Cerebellar cortex (tissue), 1 donor: ENCODE measurements at regions not wholly inside any gene's neighbourhood (a gene's known extent, or its start where the extent isn't known, plus 50 kb on each side); places are given as distances from the start of the nearest gene placed in this dataset.

ENCODE experiments used
- DNase-seq: peaks from one replicate; pipeline ENCODE4 v3.0.0-alpha.2; 2015; ENCODE audit warnings: low spot score

DNA sequence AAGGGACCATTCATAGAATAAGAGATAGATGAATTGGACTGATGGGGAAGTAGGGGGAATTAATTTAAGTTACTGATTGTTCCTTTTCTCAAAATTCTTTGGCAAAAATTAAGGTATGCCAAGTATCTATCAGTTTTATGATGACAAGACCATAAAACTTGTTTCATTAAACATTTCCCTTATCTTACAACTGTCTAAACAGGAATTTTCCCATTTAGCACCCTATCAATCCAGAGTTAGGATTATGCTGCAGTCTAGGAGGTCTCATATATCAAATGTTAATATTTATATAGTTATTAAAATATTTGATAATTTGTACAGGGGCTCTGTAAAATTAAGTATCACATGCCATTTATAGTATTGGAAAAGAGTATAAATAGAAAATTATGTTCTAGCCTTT is 51.5 kb upstream of the ARID1B start:
- no peak for DNase-seq

DNA sequence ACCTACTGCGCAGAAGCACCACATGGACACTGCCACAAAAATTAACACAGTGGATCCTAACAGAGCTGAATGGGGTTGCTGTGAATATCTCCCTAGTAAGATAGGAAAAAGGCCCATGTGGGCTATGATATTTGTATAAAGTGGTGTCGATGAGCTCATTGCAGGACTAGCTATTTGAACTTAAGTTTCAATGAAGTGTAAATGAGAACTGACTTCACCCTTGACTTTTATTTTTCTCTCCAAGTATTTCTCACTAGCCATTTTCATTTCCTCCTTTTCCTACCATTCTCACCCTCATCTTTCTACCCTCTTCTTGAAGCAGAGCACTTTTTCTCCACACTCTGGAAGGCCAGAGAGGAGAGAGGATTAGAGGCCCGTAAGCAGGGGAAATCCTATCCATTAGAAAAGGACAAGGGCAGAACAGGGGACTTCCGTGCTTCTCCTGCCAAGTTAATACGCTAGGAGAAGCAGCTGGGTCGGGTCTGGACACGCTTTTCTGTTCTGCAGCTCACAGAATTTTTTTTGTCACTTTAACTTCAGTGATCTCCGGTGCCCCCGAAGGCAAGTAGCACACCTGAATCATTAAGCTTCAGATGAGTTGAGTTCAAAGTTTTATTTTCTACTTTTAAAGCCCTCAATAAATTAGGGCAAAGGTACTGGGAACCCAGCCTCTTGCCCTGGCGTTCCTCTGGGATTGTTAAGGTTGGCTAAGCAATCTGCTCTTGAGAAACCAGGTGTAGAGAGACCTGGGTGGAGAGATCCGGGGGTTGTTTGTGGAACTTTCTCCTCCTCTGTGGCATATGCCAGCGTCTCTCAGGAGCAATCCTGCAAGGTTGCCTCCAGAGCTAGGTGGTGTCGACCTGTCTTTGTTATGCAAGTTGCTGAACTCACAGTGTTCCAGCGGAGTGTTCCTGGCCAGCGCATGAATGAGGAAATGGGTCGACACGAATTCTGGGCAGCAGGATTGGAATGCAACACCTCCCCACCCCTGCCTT is 56.2 kb upstream of the ARID1B start:
- DNase-seq, result no peak

- peak; percentile 16 for DNase-seq
Measured at GRCh38 chr6:156719720-156720563, 57.2 kb upstream of the ARID1B start.

GRCh38 chr6:156719395-156719719 is 57.8 kb upstream of the ARID1B start:
- no peak for DNase-seq

- DNase-seq, result no peak
Measured at GRCh38 chr6:156718647-156719394, 58.4 kb upstream of the ARID1B start.

DNA sequence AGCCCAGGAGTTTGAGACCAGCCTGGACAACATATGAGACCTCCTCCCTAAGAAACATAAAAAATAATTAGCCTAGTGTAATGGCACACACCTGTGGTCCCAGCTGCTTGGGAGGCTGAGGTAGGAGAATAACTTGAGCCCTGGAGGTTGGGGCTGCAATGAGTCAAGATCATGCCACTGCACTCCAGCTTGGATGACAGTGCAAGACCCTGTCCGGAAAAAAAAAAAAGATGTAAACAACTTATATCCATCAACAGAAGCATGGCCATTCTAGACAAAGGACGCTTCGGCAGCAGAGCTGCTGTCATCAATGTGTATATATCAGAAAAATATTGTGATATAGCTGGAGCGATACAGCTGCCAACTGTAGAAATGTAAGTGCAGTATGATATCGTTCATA is 59.6 kb upstream of the ARID1B start:
- no peak for DNase-seq

DNA sequence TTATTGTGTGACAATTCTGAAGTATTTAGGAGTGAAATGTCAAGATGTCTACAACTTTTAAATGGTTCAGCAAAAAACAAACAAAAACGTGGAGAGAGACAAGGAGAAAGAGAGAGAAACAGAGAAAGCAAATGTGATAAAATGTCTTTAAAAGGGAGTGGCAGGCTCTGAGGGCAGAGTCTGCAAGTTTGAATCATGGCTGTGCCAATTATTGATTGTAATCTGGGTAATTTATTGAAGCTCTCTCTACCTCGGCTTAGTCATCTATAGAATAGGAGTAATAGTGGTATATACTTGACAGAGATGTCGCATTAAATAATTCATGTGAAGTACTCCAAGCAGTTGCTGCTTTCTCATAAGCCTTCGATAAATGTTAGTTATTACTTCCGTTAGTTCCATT is 61.3 kb upstream of the ARID1B start:
- no peak for DNase-seq

DNA sequence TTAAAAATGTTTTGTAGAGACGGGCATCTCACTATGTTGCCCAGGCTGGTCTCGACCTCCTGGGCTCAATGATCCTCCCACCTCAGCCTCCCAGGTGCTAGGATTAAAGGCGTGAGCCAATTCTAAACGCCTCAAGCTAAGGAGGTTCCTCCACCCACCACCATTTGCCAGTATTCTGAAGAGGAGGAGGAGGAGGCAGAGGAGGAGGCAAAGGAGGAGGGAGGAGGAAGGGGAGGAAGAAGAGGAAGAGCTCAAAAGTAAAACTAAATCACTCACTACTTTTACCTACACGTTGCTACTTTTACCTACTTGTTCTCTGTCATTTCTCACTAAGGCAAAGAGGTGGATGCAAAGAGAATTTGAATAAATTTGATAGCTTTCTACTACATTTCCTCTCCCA is 63.6 kb upstream of the ARID1B start:
- DNase-seq, result no peak

- no peak for DNase-seq
Measured at GRCh38 chr6:156710479-156710878, 66.7 kb upstream of the ARID1B start.

GRCh38 chr6:156707818-156708217 is 69.4 kb upstream of the ARID1B start:
- DNase-seq, result no peak

DNA sequence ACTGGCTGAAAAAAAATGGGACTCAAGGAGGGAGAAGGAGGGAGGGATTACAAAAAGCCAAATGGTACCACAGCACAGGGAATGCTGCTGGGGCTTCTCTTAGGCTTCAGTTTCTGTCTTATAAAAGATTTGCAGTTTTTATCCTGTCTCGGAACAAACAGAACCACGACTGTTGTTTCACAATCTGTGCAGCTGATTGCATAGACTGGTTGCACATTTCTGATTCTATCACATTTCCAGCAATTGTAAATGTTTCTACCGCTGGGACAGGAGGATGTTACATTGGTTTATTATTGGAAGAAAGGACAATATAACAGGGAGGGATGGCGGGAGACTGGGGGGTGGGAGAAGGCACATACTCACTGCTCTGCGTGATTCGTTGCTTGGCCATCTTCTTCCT is 73.5 kb upstream of the ARID1B start:
- DNase-seq, result no peak

DNA sequence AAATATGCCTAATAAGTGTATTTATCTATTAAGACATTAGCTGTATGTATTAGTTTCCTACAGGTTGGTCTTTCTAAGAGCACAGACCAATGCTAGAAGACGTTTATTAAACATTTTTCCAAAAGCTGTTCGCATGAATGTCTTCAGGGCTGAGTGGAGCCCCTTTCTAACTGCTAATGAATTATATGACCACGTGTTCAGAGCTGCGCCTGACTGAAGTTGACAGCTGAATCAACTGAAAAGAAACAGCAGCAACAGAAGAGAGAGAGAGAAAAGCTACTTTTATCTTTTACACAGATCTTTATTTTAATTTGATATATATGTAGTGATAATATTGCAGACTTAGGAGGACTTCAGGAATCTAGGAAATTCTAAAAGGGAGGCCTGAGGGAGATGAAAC is 75.2 kb upstream of the ARID1B start:
- DNase-seq, result no peak

- DNase-seq, result no peak
Measured at GRCh38 chr6:156700440-156701057, 76.6 kb upstream of the ARID1B start.

GRCh38 chr6:156699935-156700334 is 77.2 kb upstream of the ARID1B start:
- no peak for DNase-seq

- DNase-seq, result no peak
Measured at GRCh38 chr6:156699017-156699421, 78.2 kb upstream of the ARID1B start.

DNA sequence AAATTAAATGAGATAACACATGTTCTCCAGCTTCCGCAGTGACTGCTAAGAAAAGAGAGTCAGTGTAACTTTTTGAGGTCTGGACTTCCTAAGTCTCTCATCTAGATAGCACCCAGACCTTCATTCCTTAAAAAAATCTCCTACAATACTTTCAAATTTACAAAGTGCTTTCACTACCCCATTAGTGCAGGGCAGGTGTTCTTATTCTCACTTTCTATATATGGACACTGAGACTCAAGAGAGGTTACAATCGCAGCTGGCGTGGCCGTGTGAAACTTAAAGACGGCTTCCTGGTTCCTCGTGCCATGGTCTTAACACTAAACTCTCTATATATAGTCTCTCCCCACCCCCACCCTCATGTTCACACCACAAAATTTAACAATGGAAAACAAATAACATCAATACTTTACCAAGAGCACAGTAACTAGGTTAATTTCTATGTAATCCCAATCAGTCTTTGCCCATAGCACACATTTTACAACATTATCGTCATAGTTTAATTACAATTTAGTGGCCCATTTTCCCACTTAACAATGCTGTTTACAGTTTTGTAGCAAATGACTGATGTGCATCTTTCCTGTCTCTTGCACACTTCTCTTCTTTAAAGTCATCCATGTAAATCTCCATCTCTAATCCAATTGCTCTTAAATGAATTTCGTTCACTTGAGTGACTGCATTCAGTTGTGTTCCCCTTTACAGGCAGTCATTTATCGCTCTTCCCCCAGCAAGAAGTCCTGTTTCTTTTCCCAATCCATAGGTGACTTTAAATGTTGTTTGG is 78.8 kb upstream of the ARID1B start:
- no peak for DNase-seq

DNA sequence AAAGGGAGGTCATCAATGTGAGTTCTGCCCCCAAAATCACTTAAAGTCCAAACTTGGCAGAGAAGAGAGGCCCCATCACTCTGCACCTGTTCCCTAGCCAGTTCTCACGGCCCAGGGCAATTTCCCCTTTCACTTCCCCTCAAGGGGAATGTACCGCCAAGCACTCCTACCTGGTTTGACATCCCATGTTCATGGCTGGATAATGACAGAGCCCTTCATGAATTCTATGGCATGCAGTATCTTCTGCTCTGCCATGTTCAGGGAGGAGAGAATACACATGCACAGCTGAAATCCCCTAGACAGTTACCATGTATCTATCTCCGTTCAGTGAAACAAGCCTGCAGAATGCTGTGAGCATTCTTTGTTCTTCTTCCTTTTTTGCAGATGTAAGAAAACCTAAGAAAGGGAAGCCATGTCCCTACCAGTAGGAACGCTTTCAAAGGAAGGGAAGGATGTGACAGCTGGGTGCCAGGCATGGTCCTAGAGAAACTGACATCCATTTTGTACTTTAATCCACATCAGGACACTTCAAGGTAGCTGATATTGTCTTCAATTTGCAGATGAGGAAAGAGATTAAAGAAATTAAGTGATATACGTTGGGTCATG is 79.8 kb upstream of the ARID1B start:
- DNase-seq, result no peak

DNA sequence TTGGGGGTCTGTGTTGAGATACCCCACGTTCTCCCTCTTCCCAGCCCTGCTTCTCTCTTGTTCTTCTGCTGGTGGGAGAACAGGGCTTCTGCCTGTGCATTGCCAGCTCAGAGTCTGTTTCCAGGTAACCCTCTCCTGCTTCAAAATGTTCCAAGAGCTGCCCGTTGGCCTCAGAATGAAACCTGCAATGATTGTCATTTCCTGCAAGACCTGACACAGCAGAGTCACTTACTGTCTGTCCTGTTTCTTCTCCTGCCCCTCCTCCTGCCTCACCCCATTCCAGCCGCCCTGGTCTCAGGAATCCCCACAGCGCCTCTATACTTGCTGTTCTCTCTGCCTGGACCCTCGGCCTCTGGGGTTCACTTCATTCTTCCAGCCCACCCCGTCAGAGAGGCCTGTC is 81.4 kb upstream of the ARID1B start:
- no peak for DNase-seq

DNA sequence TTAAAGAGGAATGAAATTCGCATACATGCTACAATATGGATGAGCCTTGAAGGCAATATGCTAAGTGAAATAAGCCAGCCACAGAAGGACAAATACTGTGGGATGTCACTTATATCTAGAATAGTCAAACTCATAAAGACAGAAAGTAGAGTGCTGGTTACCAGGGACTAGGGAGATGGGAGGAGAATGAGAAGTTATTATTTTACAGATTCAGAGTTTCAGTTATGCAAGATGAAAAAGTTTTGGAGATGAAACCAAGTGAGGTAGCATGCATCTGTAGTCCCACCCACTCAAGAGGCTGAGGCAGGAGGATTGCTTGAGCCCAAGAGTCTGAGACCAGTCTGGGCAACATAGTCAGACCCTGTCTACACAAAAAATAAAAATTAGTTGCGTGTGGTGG is 82.5 kb upstream of the ARID1B start:
- no peak for DNase-seq

- DNase-seq, result no peak
Measured at GRCh38 chr6:156691018-156691417, 86.2 kb upstream of the ARID1B start.

GRCh38 chr6:156689656-156690055 is 87.5 kb upstream of the ARID1B start:
- DNase-seq, result no peak
